HG02973 (cell line): ENCODE measurements at regions not wholly inside any gene's neighbourhood (a gene's known extent, or its start where the extent isn't known, plus 50 kb on each side); places are given as distances from the start of the nearest gene placed in this dataset.
"Not testable (repeated sequence)": the region's sequence is repeated elsewhere in the genome, so short reads cannot be mapped to it uniquely, and the experiment has no call there.

Experiments used
- ATAC-seq: cut with Tn5 transposase; IDR thresholded peaks from one replicate; pipeline ENCODE4 v1.9.1; 2021; ENCODE audit warnings: moderate library complexity; ENCODE audit not compliant: unreplicated experiment

DNA sequence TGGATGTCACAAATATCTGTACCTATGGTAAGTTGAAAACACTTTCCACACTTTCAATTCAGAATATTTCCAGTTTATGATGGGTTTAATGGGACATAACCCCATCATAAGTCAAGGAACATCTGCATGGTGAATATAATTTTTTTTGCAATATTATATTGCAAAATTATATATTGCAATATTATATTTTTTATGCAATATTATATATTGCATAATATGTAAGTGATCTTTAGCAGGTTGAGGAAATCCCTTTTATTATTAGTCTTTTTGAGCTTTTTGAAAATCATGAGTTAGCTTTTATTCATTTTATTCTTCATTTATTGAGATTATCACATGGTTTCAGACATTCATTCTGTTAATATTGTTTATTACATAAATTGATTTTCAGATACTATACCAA lies 342.2 kb upstream of the GALNT5 start:
- ATAC-seq: no peak

DNA sequence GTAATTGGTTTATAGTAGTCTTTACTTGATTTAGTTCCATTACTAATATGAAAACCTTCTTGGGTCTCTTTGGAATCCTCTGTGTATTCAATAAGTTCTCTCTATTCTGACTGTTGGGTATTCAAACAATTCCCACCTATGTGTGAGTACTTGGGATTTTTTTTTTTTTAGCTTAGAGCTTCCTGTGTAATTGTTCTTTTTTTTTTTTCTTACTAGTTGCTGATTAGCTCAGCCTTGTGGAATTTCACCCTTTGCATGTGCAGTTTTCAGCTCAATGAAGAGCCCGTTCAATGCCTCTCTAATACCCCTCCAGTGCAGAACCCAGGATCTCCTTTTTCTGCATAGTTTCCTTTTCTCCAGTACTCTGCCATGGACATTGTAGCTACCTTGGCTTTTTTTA lies 339.1 kb upstream of the GALNT5 start:
- no peak for ATAC-seq

DNA sequence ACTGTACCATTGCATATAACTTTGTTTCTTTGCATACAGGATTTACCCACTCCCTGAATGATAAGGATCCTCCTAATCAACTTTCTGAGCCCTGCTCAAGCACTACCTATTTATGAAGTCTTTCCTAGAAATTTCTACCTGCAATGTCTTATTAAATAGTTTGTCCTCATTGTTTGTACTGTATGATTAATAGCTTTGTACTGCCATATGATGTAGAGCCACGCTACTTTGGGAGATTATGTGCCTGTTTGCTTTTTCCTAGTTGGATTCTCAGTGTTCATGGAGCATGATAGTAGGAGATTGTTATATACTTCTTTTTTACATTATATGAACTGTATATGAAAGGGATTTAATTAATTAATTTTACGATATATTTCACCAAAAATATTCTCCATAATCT lies 327.1 kb upstream of the GALNT5 start:
- ATAC-seq: no peak

DNA sequence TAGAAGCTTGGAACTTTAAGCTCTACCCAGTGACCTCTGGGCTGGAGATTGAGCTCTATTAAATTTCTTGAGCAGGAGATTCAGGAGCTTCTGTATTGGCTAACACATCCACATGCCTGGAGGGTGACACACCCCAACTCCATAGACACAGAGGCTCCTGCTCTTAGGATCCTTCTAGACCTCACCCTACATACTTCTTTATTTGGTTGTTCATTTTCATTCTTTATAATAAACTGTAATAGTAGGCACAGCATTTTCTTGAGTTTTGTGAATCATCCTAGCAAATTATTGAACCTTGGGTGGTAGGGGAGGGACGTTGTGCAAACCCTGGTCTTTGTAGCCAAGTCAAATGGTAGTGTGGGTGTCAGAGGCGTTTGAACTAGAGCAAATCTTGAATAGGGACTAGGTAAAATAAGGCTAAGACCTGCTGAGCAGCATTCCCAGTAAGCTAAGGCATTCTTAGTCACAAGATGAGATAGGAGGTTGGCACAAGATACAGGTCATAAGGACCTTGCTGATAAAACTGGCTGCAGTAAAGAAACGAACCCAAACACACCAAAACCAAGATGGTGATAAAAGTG lies 323.8 kb upstream of the GALNT5 start:
- no peak for ATAC-seq

DNA sequence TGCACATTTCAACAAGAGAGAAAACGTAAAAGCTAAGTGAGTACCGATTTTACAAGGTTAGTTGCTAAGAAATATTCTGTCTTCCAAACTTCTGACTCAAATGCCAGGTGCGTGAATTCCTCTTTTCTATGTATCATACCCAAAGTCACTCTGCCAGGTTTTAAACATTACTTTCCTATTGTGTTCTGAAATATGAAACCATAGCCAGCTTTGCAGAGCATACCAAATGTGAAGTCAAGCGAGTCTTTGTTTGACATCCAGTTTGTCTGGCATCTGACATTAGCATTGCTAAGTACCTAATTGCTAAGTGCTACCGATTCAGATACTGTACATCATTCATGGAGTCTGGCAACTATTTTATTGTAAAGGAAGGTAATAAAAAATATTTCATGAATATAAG lies 321.9 kb upstream of the GALNT5 start:
- ATAC-seq: no peak

DNA sequence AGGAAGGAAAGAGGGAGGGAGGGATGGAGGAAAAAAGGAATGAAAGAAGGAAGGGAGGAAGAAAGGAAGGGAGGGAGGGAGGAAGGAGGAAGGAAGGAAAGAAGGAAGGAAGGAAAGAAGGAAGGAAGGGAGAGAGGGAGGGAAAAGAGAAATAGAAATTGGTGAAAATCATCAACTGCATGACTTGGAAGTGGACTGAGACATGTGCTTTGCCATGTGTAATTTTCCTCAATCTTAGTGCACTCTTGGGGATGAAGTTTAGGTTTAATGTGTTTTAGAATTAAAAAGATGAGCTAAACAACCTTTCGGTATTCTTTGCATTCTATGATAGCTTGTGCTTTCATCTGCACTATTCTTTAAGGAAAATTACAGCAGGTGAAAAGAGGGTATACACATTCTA lies 320.1 kb upstream of the GALNT5 start:
- no peak for ATAC-seq

DNA sequence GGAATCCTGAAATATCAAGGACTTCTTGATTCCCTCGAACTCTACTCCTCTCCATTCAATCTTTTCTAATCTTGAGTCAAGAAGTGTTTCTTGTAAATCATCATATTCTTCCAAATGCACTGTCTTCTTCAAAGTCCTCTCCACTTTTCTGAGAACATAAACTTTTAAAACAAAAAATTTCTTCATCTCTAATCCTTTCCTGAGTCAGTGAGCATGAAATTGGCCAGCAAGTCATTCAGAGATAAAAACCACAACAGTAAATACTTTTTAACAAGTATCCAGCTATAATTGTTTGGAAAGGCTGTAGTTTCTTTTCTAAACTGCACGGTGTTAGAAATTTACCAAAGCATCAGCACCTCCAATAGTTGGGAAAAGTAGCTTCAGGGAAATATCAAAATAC lies 312.6 kb upstream of the GALNT5 start:
- no peak for ATAC-seq

DNA sequence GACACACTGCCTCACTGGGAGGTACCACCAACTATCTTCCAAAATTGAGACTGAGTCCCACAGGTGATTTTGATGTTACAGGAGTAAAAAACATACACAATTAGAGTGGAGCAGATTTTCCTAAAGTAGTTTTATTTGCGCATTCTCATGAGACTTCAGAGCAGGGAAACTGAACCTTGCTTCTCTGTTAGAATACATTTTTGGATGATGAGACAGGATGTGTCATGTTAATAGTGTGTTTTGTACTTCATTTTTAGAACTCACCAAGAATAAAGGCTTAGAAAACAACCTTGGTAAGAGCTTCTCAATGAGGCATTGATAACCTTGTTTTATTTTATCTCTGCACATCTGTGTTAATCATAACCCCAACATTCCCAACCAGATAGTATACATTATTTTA lies 310.2 kb upstream of the GALNT5 start:
- no peak for ATAC-seq

DNA sequence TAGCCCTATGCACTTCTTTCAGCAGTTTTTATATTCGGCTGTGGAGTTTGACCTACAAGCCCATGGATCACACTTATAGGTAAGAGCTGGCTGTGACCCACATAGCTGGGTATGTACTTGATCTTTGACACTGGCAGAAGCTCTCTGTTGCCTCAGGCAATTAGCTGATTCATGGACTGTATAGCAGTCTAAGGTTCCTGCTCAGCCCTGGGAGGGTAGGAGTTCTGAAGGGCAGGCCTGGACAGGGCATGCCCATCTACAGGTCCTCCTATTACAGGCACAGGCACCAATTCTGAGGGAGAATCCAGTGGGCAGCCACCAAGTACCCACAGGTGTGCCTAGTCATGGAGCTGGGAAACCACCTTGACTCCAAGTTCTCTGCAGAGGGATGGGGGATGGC lies 301.8 kb upstream of the GALNT5 start:
- no peak for ATAC-seq

DNA sequence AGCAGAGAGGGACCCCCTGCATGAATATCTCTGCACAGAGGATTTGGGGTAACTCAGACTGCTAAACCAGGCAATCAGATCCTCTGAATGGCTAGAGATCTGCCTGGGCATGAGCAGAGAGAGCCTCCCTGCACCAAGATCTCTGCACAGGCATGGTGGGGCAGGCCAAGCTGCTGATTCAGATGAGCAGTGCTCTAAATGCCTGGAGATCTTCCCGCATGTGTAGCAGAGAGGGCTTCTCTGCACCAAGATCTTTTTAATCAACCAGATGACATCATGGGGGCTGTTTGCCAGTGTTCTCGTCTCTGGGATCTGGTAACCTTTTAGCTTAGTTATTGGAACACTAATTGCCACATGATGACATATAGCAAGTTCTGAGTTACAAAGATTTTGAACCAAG lies 301.3 kb upstream of the GALNT5 start:
- no peak for ATAC-seq

DNA sequence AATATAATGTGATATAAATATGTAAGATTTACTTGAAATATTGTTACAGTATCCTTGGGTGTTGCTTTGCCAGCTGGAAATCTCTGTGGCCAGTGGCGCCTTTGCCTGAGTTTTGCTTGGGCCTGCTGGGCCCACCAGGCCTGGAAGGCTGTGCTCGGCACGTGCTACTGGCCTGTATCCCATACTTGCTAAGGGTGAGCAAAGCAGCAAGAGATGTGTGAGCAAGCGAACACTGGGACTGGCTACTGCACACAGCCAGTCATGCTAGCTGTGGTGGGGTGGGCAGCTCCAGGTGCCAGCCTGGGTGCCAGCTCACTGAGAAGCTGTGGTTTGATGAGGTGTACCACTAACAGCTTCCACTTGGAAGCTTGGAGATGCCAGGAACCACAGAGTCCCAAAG lies 299.1 kb upstream of the GALNT5 start:
- ATAC-seq: no peak

DNA sequence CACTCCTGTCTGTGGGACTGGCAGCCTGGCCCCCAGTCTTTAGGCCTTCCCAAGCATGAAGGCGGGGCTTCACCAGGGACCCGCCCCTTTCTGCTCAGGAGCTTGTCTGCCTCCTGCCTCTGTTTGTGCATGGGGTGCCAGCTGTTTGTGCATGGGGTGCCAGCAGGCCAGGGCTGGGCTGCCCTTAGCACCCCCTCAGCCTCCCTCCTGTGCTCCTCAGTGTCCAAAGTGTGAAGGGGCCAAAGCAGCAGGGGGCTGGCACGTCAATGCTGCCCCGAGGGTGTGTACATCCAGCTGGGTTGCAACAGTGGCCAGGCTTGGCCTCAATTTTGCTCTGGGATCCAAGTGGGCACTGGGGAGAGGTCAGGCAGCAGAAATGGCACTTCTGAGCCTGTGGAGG lies 298.0 kb upstream of the GALNT5 start:
- no peak for ATAC-seq

DNA sequence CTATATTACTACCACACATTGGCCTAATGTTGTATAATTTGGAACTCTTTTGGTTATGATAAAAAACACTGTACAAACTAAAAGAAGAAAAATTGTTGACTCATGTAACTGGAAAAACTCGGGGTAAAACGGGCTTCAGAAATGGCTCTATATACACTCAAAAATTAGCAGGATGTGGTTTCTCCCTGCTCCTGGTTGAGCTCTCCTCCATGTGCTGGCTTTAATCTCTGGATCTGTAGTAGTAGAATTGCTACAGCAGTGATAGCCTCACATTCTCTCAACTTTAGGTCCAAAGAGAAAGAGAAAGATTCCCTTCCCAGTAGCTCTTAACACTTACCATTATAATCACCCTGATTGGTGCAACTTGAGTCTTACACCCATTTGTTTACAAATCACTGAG lies 274.9 kb upstream of the GALNT5 start:
- no peak for ATAC-seq

DNA sequence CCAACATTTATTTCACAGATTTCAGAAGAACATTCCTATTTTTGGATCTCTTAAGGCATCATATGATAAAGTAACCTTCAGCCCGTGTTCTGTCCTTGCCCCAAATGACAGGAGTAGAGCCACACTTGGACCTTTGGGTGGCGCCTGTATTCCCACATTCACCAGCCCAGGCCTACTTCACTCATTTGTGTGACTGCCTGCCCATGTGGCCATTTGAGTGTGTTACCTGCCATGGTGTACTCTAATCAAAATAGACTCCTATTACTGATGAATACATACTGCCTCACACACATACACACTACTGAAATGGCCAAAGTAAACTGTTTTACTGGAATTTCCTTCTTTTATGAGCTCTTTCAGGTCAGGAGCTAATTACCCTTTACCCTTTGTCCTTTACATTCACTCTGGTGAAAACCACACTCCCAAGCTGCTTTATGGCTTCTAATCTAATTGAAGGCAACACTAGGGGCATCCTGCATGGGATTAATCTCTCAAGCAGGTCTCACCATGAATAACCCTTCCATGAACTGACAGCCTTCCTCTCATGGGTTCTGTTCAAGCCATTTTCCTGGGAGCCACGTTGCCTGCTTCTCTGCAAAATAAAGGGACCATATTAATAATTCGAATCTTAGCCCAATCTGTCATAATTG lies 271.0 kb upstream of the GALNT5 start:
- no peak for ATAC-seq

DNA sequence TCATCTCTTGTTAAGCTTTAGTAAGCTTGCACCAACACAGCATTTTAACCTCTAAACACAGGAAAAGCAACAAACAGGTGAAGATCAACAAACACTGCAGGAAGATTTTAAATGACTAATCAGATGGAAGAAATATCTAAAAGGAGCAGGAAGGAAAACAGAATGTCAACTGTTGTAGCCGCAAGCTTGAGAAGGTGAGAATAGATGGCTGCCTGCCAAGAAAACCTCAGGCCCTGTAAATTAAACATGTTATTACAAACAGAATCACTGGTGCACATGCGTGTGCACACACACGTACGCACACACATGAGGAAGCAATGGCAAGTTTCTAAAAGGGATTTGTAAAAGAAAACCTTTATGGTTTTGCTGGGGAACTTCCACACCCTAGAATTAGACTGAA lies 257.8 kb upstream of the GALNT5 start:
- ATAC-seq: no peak

DNA sequence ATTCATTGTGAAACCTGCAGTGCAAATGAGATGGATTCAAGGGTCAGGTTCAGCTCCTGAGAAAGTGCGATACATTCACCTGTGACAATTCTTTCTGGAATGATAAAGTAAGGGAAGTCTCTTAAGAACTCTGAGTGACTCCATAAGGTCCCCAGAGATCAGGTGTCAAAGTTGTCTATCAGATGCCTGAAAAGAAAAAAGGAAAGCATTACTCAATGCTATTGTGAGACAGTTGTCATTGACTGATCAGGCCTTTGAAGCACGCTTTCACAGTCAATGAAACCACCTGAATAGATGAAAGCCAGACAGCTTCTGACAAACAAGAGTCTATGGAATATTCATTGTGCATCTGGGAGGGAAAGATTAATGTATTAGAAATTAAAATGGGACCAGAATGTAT lies 252.7 kb upstream of the GALNT5 start:
- ATAC-seq: no peak

DNA sequence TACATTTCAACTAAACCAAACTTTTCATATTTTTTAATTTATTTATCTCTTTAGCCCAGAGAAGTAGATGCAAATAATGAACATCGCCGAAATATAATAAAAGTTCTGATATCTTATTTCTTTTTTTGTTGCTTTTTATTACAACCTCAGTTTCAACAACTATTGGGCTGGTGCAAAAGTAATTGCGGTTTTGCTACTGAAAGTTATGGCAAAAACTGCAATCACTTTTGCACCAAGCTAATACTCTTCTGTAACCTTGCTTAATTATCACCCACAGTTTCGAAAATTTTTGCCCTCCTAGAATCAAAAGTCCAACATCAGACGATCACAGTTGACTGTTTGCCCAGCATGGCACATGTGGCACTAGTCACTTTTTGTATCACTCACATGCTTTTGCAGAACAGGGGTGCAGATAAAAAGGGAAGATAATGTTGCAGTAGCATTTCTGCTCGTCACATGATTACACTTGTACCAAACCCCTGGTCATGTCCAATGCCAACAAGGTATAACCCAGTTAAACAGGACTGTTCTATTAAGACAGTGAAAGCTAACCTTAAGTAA lies 242.4 kb upstream of the GALNT5 start:
- ATAC-seq: no peak

DNA sequence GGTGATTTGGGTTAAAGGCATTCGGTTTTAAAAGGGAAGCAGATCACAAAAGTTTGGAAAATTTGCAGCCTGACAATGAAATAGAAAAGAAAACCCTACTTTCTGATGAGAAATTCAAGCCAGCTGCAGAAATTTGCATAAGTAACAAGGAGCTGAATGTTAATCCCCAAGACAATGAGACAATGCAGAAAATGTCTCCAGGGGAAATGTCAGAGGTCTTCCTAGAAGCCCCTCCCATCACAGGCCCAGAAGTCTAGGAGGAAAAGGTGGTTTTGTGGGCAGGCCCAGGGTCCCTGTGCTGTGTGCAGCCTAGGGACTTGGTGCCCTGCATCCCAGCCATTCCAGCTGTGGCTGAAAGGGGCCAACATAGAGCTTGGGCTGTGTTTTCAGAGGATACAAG lies 234.2 kb upstream of the GALNT5 start:
- ATAC-seq: not testable (repeated sequence)

DNA sequence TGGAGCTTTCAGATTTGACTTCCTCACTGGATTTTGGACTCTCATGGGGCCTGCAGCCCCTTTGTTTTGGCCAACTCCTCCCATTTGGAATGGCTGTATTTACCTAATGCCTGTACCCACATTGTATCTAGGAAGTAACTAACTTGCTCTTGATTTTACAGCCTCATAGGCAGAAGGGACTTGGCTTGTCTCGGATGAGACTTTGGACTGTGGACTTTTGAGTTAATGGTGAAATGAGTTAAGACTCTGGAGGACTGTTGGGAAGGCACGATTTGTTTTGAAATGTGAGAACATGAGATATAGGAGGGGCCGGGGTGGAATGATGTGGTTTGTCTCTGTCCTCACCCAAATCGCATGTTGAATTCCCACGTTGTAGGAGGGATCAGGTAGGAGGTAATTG lies 233.4 kb upstream of the GALNT5 start:
- ATAC-seq: no peak

DNA sequence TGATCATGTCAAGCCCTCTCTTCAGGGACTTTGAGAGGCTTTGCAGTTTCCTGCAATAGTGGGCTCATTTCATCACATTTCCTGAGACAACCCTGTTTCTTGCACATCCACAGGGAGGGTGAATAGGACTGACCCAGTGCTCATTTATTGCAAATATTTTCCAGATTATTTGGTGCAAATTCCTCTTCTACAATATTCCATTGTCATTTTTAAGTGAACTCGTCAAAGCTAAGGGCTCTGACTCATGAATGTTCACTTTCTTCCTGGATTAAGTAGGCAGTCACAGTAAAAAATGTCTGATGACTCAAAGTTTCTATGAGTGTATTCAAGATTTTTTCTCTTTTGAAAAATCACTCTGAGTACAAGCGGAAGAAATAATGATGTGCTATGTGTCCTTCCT lies 225.5 kb upstream of the GALNT5 start:
- ATAC-seq: no peak

DNA sequence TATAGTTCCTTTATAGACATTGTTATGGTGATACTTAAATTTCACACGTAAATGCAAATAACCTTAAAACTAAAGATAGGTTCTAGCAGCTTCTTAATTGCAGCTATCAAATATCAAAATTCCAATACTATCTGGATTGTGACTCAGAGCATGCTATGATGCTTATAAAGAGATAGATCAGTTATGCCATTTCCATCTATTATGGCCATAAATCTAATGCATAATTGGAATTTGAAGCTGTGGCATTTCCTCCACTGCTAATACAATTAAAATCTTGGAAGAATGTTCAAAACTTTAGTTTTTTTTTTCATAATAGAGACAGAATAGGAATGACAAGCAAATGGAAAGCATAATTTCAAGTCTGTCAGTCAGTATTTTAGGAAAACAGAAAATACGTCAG lies 220.8 kb upstream of the GALNT5 start:
- no peak for ATAC-seq

DNA sequence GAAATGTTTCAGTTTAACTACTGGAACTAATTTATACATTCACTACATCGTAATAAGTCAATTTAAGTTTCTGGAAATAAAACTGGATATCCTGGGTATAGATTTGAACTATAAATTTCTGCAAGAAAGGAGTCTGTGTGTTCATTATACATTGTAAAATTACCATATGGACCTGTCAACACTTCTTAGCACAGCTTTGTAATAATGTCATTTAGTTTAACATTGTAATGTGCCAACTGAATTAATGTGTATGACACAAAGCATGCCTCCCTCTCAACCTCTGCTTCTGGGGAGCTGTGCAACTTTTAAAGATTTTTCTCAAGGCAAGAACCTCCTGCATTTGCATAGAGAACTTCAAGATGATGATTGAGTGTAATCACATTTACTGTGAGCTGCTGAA lies 213.7 kb upstream of the GALNT5 start:
- ATAC-seq: no peak

DNA sequence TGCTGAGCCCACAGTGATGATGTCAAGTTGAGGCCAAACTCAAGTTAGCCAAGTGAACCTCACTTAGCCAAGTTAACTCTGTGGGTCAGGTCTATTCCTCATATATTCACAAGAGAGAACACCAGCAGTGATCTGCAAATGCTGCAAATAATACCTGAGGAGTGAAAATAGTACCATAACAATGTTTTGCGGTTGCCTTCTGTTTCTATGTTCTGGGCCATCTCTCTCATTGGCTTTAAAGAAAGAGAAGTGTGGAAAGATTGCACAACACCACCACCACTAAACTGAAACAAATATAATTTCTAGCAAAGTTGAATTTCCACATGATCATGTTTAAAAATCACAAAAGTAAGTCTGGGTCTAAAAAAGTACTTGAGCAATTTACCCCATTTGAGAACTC lies 211.1 kb upstream of the GALNT5 start:
- no peak for ATAC-seq
